HL-60 (cell line): ENCODE measurements at regions not wholly inside any gene's neighbourhood (a gene's known extent, or its start where the extent isn't known, plus 50 kb on each side); places are given as distances from the start of the nearest gene placed in this dataset.

Experiments
- CTCF ChIP-seq: IDR thresholded peaks from one replicate; pipeline ENCODE4 v1.5.1; 2011; ENCODE audit warnings: low read length, control low read depth, inconsistent platforms; ENCODE audit not compliant: insufficient read depth
- POLR2AphosphoS5 ChIP-seq: IDR thresholded peaks from 2 replicates; pipeline ENCODE4 v1.6.1; 2012; ENCODE audit warnings: low read depth
- TF ChIP-seq, protein P1 (sequence below): IDR thresholded peaks from 2 replicates; pipeline ENCODE4 v1.6.1; 2012; ENCODE audit warnings: low read depth; ENCODE audit not compliant: insufficient replicate concordance

- no peak for TF ChIP-seq CTCF
- no peak for TF ChIP-seq POLR2AphosphoS5
- TF ChIP-seq, protein P1, sequence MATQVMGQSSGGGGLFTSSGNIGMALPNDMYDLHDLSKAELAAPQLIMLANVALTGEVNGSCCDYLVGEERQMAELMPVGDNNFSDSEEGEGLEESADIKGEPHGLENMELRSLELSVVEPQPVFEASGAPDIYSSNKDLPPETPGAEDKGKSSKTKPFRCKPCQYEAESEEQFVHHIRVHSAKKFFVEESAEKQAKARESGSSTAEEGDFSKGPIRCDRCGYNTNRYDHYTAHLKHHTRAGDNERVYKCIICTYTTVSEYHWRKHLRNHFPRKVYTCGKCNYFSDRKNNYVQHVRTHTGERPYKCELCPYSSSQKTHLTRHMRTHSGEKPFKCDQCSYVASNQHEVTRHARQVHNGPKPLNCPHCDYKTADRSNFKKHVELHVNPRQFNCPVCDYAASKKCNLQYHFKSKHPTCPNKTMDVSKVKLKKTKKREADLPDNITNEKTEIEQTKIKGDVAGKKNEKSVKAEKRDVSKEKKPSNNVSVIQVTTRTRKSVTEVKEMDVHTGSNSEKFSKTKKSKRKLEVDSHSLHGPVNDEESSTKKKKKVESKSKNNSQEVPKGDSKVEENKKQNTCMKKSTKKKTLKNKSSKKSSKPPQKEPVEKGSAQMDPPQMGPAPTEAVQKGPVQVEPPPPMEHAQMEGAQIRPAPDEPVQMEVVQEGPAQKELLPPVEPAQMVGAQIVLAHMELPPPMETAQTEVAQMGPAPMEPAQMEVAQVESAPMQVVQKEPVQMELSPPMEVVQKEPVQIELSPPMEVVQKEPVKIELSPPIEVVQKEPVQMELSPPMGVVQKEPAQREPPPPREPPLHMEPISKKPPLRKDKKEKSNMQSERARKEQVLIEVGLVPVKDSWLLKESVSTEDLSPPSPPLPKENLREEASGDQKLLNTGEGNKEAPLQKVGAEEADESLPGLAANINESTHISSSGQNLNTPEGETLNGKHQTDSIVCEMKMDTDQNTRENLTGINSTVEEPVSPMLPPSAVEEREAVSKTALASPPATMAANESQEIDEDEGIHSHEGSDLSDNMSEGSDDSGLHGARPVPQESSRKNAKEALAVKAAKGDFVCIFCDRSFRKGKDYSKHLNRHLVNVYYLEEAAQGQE, result no peak
Observed at GRCh38 chr15:96540283-96540682, 209.8 kb downstream of the NR2F2 start.
